ENCODE measurements at regions not wholly inside any gene's neighbourhood (a gene's known extent, or its start where the extent isn't known, plus 50 kb on each side); places are given as distances from the start of the nearest gene placed in this dataset.

DNA sequence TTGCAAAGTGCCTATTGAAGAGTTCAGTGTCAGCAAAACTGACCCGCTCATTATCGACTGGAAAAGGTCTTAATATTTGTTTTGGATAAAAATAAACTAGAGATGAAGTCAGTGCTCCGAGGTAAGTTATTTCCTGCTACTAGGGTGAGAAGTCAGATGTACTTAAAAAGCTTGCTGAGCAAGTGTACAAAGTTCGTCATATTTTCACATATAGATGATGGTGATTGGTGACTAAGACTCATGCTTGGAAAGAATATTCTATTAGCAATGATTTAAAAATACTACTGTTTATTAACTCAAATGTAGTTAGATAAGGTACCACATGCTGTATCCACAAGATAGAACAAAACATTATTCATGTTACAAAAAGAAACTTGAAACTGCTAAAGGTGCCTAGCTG lies 643.7 kb downstream of the GABRG2 start:
- WGBS (ENCODE audit: missing lambda C conversion rate), result under 1% methylated on average over 4 of the region's 4 CpGs
- TF ChIP-seq EHMT2 (IDR thresholded peaks at IDR 0.05; ENCODE audit: low read depth), result no peak
- TF ChIP-seq JUNB (IDR thresholded peaks at IDR 0.05), result no peak
- TF ChIP-seq, protein P1, sequence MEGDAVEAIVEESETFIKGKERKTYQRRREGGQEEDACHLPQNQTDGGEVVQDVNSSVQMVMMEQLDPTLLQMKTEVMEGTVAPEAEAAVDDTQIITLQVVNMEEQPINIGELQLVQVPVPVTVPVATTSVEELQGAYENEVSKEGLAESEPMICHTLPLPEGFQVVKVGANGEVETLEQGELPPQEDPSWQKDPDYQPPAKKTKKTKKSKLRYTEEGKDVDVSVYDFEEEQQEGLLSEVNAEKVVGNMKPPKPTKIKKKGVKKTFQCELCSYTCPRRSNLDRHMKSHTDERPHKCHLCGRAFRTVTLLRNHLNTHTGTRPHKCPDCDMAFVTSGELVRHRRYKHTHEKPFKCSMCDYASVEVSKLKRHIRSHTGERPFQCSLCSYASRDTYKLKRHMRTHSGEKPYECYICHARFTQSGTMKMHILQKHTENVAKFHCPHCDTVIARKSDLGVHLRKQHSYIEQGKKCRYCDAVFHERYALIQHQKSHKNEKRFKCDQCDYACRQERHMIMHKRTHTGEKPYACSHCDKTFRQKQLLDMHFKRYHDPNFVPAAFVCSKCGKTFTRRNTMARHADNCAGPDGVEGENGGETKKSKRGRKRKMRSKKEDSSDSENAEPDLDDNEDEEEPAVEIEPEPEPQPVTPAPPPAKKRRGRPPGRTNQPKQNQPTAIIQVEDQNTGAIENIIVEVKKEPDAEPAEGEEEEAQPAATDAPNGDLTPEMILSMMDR (IDR thresholded peaks at IDR 0.05), result no peak
- TF ChIP-seq, protein P2, sequence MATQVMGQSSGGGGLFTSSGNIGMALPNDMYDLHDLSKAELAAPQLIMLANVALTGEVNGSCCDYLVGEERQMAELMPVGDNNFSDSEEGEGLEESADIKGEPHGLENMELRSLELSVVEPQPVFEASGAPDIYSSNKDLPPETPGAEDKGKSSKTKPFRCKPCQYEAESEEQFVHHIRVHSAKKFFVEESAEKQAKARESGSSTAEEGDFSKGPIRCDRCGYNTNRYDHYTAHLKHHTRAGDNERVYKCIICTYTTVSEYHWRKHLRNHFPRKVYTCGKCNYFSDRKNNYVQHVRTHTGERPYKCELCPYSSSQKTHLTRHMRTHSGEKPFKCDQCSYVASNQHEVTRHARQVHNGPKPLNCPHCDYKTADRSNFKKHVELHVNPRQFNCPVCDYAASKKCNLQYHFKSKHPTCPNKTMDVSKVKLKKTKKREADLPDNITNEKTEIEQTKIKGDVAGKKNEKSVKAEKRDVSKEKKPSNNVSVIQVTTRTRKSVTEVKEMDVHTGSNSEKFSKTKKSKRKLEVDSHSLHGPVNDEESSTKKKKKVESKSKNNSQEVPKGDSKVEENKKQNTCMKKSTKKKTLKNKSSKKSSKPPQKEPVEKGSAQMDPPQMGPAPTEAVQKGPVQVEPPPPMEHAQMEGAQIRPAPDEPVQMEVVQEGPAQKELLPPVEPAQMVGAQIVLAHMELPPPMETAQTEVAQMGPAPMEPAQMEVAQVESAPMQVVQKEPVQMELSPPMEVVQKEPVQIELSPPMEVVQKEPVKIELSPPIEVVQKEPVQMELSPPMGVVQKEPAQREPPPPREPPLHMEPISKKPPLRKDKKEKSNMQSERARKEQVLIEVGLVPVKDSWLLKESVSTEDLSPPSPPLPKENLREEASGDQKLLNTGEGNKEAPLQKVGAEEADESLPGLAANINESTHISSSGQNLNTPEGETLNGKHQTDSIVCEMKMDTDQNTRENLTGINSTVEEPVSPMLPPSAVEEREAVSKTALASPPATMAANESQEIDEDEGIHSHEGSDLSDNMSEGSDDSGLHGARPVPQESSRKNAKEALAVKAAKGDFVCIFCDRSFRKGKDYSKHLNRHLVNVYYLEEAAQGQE (IDR thresholded peaks at IDR 0.05), result no peak
- no peak for TF ChIP-seq HOXB13 (CRISPR knock-in tag; IDR thresholded peaks at IDR 0.05; ENCODE audit: low read depth)
- TF ChIP-seq RARB (CRISPR knock-in tag; IDR thresholded peaks at IDR 0.05), result no peak
- no peak for TF ChIP-seq ZSCAN20 (CRISPR knock-in tag; IDR thresholded peaks at IDR 0.05)
- no peak for TF ChIP-seq POLR2AphosphoS2 (conservative IDR thresholded peaks at IDR 0.05; ENCODE audit: low read length)
- no peak for TF ChIP-seq HOXA7 (CRISPR knock-in tag; IDR thresholded peaks at IDR 0.05)
- TF ChIP-seq KDM5A (IDR thresholded peaks at IDR 0.05), result no peak
- FAIRE-seq, result no peak

DNA sequence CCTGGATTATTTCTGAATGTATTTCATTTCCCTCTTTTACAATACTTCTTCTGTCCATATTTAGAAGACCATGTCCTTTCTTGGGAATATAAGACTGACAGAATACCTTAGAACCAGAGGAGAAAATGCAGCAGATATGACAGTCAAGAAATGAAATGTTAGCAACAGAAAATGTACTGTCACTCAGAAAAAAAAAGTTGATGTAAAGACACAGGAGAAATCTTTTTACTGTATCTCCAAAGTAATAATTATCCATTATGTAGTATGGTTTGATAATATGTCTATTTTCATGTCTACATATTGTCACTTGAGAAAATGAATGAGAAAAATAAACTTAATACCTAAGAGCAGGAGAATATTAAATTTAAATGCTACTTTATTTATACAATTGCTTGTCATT lies 652.1 kb downstream of the GABRG2 start:
- FAIRE-seq (no peak), DNase-seq (ENCODE audit: low read depth in 1 of 2, low spot score in 1 of 2) (no peak), ATAC-seq (no peak)
- TF ChIP-seq RARB (CRISPR knock-in tag; IDR thresholded peaks at IDR 0.05), result no peak
- TF ChIP-seq HEYL (CRISPR knock-in tag; IDR thresholded peaks at IDR 0.05), result no peak
- TF ChIP-seq TFCP2L1 (CRISPR knock-in tag; IDR thresholded peaks at IDR 0.05), result no peak
- TF ChIP-seq KDM5A (IDR thresholded peaks at IDR 0.05), result no peak
- no peak for TF ChIP-seq PHF8 (IDR thresholded peaks at IDR 0.05; ENCODE audit: borderline replicate concordance, low read depth)
- no peak for TF ChIP-seq MYC (IDR thresholded peaks at IDR 0.05; ENCODE audit: borderline replicate concordance, low read length)
- TF ChIP-seq CBX8 (IDR thresholded peaks at IDR 0.05), result no peak
- no peak for TF ChIP-seq HOXB13 (CRISPR knock-in tag; IDR thresholded peaks at IDR 0.05; ENCODE audit: low read depth)
- TF ChIP-seq, protein P3, sequence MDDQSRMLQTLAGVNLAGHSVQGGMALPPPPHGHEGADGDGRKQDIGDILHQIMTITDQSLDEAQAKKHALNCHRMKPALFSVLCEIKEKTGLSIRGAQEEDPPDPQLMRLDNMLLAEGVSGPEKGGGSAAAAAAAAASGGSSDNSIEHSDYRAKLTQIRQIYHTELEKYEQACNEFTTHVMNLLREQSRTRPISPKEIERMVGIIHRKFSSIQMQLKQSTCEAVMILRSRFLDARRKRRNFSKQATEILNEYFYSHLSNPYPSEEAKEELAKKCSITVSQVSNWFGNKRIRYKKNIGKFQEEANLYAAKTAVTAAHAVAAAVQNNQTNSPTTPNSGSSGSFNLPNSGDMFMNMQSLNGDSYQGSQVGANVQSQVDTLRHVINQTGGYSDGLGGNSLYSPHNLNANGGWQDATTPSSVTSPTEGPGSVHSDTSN (IDR thresholded peaks at IDR 0.05), result no peak
- TF ChIP-seq EHMT2 (IDR thresholded peaks at IDR 0.05; ENCODE audit: low read depth), result no peak
- Histone ChIP-seq H3K27ac (no peak overlapping the region), H3K4me1 (no peaks in the 10 kb centered on the region), H3K9me3 (0 out of 3 replicates have a peak, but pooled peaks cover 3% of the 10 kb centered on the region), H3K4me3 (no peak overlapping the region), H3K4me2 (no peak overlapping the region)
- POLR2A ChIA-PET, result no interaction called here
- CTCF ChIA-PET, result no interaction called here

More for the DNA sequence above, 643.7 kb downstream of the GABRG2 start:
- Histone ChIP-seq H3K4me3 (no peak overlapping the region), H3K4me1 (no peaks in the 10 kb centered on the region), H3K9me3 (no peaks in the 10 kb centered on the region; the same call in 2 of the 3 replicates), H3K27ac (no peak overlapping the region), H3K4me2 (no peak overlapping the region)
- DNase-seq (ENCODE audit: low read depth in 1 of 2, low spot score in 1 of 2) (no peak), ATAC-seq (no peak)
- CTCF ChIA-PET, result no interaction called here
- POLR2A ChIA-PET, result no interaction called here

DNA sequence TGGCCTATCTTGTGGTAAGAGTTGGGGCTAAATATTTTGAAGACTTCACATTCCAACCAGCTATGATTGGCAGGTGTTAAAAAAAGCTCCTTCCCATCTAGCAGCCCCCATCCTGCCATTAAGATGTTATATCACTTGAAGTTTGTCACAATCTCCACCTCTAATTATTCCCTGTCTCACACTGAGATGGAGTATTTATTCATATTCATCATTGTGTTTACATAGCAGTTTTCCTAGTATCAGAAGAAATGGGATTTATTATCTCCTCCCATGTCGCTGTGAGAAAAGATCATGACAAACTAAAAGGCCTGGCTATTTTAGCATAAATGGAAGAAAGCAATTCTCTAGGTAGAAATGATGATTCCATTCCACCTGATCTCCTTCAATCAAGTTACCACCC lies 653.6 kb downstream of the GABRG2 start:
- WGBS (ENCODE audit: missing lambda C conversion rate), result 0% methylated on average over 1 of the region's 1 CpG
- POLR2A ChIA-PET, result no interaction called here
- FAIRE-seq, result no peak
- TF ChIP-seq, protein P4, sequence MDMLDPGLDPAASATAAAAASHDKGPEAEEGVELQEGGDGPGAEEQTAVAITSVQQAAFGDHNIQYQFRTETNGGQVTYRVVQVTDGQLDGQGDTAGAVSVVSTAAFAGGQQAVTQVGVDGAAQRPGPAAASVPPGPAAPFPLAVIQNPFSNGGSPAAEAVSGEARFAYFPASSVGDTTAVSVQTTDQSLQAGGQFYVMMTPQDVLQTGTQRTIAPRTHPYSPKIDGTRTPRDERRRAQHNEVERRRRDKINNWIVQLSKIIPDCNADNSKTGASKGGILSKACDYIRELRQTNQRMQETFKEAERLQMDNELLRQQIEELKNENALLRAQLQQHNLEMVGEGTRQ (IDR thresholded peaks at IDR 0.05), result no peak
- TF ChIP-seq KDM5A (IDR thresholded peaks at IDR 0.05) (no peak), MAFK (IDR thresholded peaks at IDR 0.05; ENCODE audit: partially characterized antibody) (no peak), NPAS2 (CRISPR knock-in tag; IDR thresholded peaks at IDR 0.05; ENCODE audit: borderline replicate concordance) (no peak), ZNF302 (CRISPR knock-in tag; IDR thresholded peaks at IDR 0.05) (no peak), TP53 (CRISPR knock-in tag; IDR thresholded peaks at IDR 0.05) (no peak), EHF (CRISPR knock-in tag; IDR thresholded peaks at IDR 0.05) (no peak)
- TF ChIP-seq, protein P5, sequence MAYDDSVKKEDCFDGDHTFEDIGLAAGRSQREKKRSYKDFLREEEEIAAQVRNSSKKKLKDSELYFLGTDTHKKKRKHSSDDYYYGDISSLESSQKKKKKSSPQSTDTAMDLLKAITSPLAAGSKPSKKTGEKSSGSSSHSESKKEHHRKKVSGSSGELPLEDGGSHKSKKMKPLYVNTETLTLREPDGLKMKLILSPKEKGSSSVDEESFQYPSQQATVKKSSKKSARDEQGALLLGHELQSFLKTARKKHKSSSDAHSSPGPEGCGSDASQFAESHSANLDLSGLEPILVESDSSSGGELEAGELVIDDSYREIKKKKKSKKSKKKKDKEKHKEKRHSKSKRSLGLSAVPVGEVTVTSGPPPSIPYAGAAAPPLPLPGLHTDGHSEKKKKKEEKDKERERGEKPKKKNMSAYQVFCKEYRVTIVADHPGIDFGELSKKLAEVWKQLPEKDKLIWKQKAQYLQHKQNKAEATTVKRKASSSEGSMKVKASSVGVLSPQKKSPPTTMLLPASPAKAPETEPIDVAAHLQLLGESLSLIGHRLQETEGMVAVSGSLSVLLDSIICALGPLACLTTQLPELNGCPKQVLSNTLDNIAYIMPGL (CRISPR knock-in tag; IDR thresholded peaks at IDR 0.05; ENCODE audit: borderline replicate concordance), result no peak
- TF ChIP-seq, protein P1 (IDR thresholded peaks at IDR 0.05), result no peak

More for the DNA sequence above, 653.6 kb downstream of the GABRG2 start:
- ATAC-seq (no peak), DNase-seq (ENCODE audit: low read depth in 1 of 2, low spot score in 1 of 2) (no peak)
- no peaks in the 10 kb centered on the region for H3K4me1 ChIP-seq
- CTCF ChIA-PET, result no interaction called here
- no peak overlapping the region for H3K4me2 ChIP-seq
- H3K9me3 ChIP-seq, result 0 out of 3 replicates have a peak, but pooled peaks cover 3% of the 10 kb centered on the region
- H3K27ac ChIP-seq, result no peak overlapping the region
- H3K4me3 ChIP-seq, result no peak overlapping the region
